ENCODE measurements at regions not wholly inside any gene's neighbourhood (a gene's known extent, or its start where the extent isn't known, plus 50 kb on each side); places are given as distances from the start of the nearest gene placed in this dataset.

DNA sequence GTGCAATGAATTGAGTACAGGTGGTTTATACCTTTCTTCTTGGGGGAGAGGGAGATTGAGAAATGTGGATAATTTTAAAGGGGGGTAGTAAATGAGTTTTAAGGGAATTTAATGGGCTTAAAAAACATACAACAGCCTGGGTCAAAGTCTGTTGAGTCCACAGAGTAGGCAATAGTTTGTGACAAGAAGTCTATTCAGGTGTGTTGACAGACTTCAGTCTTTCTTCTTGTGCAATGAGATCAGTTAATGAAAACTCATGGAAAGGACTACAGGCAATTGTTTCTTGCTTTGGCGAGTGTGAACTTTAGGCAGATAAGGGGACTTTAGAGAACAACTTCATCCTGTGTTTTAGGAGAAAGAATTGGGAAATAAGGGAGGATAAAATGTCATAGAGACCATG, 507.8 kb upstream of the CA10 start:
- no peak overlapping the region for H3K27ac ChIP-seq (ENCODE audit: insufficient read depth in 1 of 2, low read depth in 1 of 2, low read length in 2 of 2, poor library complexity in 1 of 2, severe bottlenecking in 2 of 2)
- H3K9me3 ChIP-seq (ENCODE audit: control extremely low read depth in 1 of 5, control insufficient read depth in 4 of 5, insufficient read depth in 2 of 5, low read depth in 1 of 5, low read length in 4 of 5) = peaks cover 0 to 3% (median 1%) of the 10 kb centered on the region in 5 experiments
- ChIA-PET POLR2A (no interaction called here), CTCF (no interaction called here)
- no peak overlapping the region for H3K4me3 ChIP-seq (ENCODE audit: control insufficient read depth in 1 of 7, extremely low read depth in 1 of 7, insufficient read depth in 4 of 7, low read depth in 2 of 7, low read length in 6 of 7)
- WGBS (ENCODE audit: insufficient coverage) = 100% methylated on average over 1 of the region's 1 CpG
- H3K4me1 ChIP-seq (ENCODE audit: control extremely low read depth in 1 of 4, control insufficient read depth in 4 of 4, insufficient read depth in 4 of 4, low read length in 3 of 4) = no peaks in the 10 kb centered on the region
- DNase-seq = no peak
- no peaks in the 10 kb centered on the region for H3K27me3 ChIP-seq (replicated peaks in 2 of 5; ENCODE audit: control insufficient read depth in 4 of 5, insufficient read depth in 5 of 5, low read length in 4 of 5)
- H3K36me3 ChIP-seq (ENCODE audit: control insufficient read depth in 4 of 4, insufficient read depth in 4 of 4, low read length in 3 of 4) = no peaks in the 10 kb centered on the region

DNA sequence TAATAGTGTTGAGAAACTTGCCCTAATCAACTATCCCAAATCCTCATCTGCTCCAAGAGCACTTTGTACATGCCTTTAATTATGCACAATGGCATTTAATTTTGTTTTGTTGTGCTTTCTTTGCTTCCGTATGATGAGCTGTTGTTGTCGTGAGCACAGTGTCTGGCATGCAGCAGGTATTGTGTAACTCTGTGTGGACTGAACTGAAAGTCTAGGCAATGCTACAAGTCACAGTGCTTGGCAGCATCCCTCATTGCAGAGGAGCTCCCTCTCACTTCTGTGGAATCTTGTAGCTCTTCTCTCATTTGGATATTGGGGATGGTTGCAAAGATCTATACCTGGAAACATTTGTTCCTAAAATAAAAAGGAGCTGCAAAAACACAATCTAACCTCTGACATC, 502.2 kb upstream of the CA10 start:
- Histone ChIP-seq H3K36me3 (ENCODE audit: control insufficient read depth in 4 of 4, insufficient read depth in 4 of 4, low read length in 3 of 4) (no peaks in the 10 kb centered on the region), H3K9me3 (ENCODE audit: control extremely low read depth in 1 of 5, control insufficient read depth in 4 of 5, insufficient read depth in 2 of 5, low read depth in 1 of 5, low read length in 4 of 5) (peaks cover 0 to 2% (median 0%) of the 10 kb centered on the region in 5 experiments), H3K27ac (ENCODE audit: insufficient read depth in 1 of 2, low read depth in 1 of 2, low read length in 2 of 2, poor library complexity in 1 of 2, severe bottlenecking in 2 of 2) (no peak overlapping the region), H3K27me3 (replicated peaks in 2 of 5; ENCODE audit: control insufficient read depth in 4 of 5, insufficient read depth in 5 of 5, low read length in 4 of 5) (no peaks in the 10 kb centered on the region), H3K4me1 (ENCODE audit: control extremely low read depth in 1 of 4, control insufficient read depth in 4 of 4, insufficient read depth in 4 of 4, low read length in 3 of 4) (no peaks in the 10 kb centered on the region), H3K4me3 (ENCODE audit: control insufficient read depth in 1 of 7, extremely low read depth in 1 of 7, insufficient read depth in 4 of 7, low read depth in 2 of 7, low read length in 6 of 7) (no peak overlapping the region)
- WGBS (ENCODE audit: insufficient coverage) = 100% methylated on average over 2 of the region's 2 CpGs
- ChIA-PET CTCF (no interaction called here), POLR2A (no interaction called here)
- no peak for DNase-seq

DNA sequence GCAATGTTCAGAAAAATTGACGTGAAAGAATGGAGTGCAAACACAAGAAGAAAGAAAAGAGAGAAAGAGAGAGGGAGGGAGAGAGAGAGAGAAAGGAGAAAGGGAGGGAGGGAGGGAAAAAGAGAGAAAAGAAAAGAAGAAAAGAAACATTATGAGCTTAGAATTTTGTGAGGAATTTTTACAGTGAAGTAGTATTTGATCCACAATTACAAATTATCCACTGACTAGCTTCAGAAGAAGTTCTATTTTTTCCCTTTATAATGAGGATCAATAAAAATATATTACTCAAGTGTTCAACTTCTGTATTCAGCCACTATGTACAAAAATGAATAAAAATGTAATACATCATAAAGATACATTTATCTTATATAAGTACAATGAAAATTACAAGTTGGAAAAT, 494.5 kb upstream of the CA10 start:
- H3K4me1 ChIP-seq (ENCODE audit: control extremely low read depth in 1 of 4, control insufficient read depth in 4 of 4, insufficient read depth in 4 of 4, low read length in 3 of 4) = no peaks in the 10 kb centered on the region
- DNase-seq = no peak
- WGBS (ENCODE audit: insufficient coverage) = 100% methylated on average over 1 of the region's 1 CpG
- ChIA-PET CTCF (no interaction called here), POLR2A (interaction anchor here (0.6 kb wide), 1 partner anchor 1040 kb away, joined by 3 read pairs; no protein-coding TSS in a partner anchor)
- H3K27ac ChIP-seq (ENCODE audit: insufficient read depth in 1 of 2, low read depth in 1 of 2, low read length in 2 of 2, poor library complexity in 1 of 2, severe bottlenecking in 2 of 2) = no peak overlapping the region
- no peaks in the 10 kb centered on the region for H3K36me3 ChIP-seq (ENCODE audit: control insufficient read depth in 4 of 4, insufficient read depth in 4 of 4, low read length in 3 of 4)
- no peak overlapping the region for H3K4me3 ChIP-seq (ENCODE audit: control insufficient read depth in 1 of 7, extremely low read depth in 1 of 7, insufficient read depth in 4 of 7, low read depth in 2 of 7, low read length in 6 of 7)
- H3K9me3 ChIP-seq (ENCODE audit: control extremely low read depth in 1 of 5, control insufficient read depth in 4 of 5, insufficient read depth in 2 of 5, low read depth in 1 of 5, low read length in 4 of 5) = no peaks in the 10 kb centered on the region
- no peaks in the 10 kb centered on the region for H3K27me3 ChIP-seq (replicated peaks in 2 of 5; ENCODE audit: control insufficient read depth in 4 of 5, insufficient read depth in 5 of 5, low read length in 4 of 5)

DNA sequence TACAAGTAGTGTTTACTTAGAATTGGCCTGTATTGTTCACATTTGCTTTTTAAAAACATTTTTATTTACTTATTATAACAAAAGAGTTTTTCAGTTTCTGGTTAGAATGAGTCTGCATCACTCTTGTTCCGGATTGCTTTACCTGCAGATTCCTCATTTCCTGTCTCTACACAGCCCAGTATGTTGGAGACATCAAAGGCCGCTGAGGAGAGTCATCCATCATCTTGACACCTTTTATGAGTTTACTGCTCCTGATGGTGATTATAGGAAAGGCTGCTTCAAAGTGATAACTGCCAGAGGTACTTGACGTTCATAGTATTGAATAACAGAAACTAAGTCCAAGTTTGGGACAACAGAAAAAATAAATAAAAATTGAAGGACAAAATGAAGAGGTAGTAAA, 490.5 kb upstream of the CA10 start:
- Histone ChIP-seq H3K27ac (ENCODE audit: insufficient read depth in 1 of 2, low read depth in 1 of 2, low read length in 2 of 2, poor library complexity in 1 of 2, severe bottlenecking in 2 of 2) (no peak overlapping the region), H3K4me1 (ENCODE audit: control extremely low read depth in 1 of 4, control insufficient read depth in 4 of 4, insufficient read depth in 4 of 4, low read length in 3 of 4) (no peaks in the 10 kb centered on the region), H3K9me3 (ENCODE audit: control extremely low read depth in 1 of 5, control insufficient read depth in 4 of 5, insufficient read depth in 2 of 5, low read depth in 1 of 5, low read length in 4 of 5) (no peaks in the 10 kb centered on the region), H3K4me3 (ENCODE audit: control insufficient read depth in 1 of 7, extremely low read depth in 1 of 7, insufficient read depth in 4 of 7, low read depth in 2 of 7, low read length in 6 of 7) (no peak overlapping the region), H3K36me3 (ENCODE audit: control insufficient read depth in 4 of 4, insufficient read depth in 4 of 4, low read length in 3 of 4) (no peaks in the 10 kb centered on the region), H3K27me3 (replicated peaks in 2 of 5; ENCODE audit: control insufficient read depth in 4 of 5, insufficient read depth in 5 of 5, low read length in 4 of 5) (no peaks in the 10 kb centered on the region)
- DNase-seq = no peak
- WGBS (ENCODE audit: insufficient coverage) = 0% methylated on average over 1 of the region's 3 CpGs
- ChIA-PET CTCF (no interaction called here), POLR2A (no interaction called here)

DNA sequence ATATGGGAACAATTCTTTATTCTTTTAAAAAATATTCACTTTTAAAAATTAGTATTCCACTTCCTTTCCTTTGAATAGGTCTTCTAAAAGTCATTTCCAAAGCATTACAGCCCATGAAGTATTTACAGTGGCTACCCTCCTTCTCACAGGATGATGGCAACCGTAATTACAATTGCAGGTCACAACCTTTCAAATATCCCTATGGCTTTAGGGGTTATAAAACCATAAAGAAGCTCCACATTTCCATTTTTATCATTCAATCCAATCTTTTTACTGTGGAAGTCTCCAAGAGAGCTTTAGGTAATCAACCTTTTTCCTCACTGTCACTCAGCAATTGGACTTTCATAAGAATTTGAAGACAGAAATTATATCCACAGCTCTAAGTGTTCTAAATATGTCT, 488.9 kb upstream of the CA10 start:
- Histone ChIP-seq H3K36me3 (ENCODE audit: control insufficient read depth in 4 of 4, insufficient read depth in 4 of 4, low read length in 3 of 4) (no peaks in the 10 kb centered on the region), H3K27ac (ENCODE audit: insufficient read depth in 1 of 2, low read depth in 1 of 2, low read length in 2 of 2, poor library complexity in 1 of 2, severe bottlenecking in 2 of 2) (no peak overlapping the region), H3K4me1 (ENCODE audit: control extremely low read depth in 1 of 4, control insufficient read depth in 4 of 4, insufficient read depth in 4 of 4, low read length in 3 of 4) (no peaks in the 10 kb centered on the region), H3K4me3 (ENCODE audit: control insufficient read depth in 1 of 7, extremely low read depth in 1 of 7, insufficient read depth in 4 of 7, low read depth in 2 of 7, low read length in 6 of 7) (no peak overlapping the region), H3K9me3 (ENCODE audit: control extremely low read depth in 1 of 5, control insufficient read depth in 4 of 5, insufficient read depth in 2 of 5, low read depth in 1 of 5, low read length in 4 of 5) (no peaks in the 10 kb centered on the region), H3K27me3 (replicated peaks in 2 of 5; ENCODE audit: control insufficient read depth in 4 of 5, insufficient read depth in 5 of 5, low read length in 4 of 5) (no peaks in the 10 kb centered on the region)
- ChIA-PET CTCF (no interaction called here), POLR2A (no interaction called here)
- WGBS (ENCODE audit: insufficient coverage) = 71% methylated on average over 1 of the region's 1 CpG
- no peak for DNase-seq

DNA sequence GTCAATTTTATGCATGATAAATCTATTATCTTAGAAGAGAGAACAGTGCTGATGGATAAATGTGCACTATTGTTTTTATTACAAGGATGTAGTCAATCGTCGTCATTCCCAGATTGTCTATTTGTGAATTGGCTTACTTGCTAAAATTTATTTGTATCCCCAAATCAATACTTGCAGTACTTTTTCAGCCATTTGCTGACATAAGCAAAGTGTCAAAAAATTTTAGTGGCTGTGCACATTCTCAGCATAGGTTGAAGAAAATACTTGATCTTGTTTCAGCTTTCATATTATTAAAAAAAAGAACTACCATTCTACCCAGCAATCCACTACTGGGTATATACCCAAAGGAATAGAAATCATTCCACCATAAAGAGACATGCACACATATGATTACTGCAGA, 477.9 kb upstream of the CA10 start:
- no CpG with 5 or more reads among the region's 2 CpGs for WGBS (ENCODE audit: insufficient coverage)
- CTCF ChIA-PET = no interaction called here
- no peaks in the 10 kb centered on the region for H3K27me3 ChIP-seq (replicated peaks in 2 of 5; ENCODE audit: control insufficient read depth in 4 of 5, insufficient read depth in 5 of 5, low read length in 4 of 5)
- peaks cover 0 to 3% (median 0%) of the 10 kb centered on the region in 5 experiments for H3K9me3 ChIP-seq (ENCODE audit: control extremely low read depth in 1 of 5, control insufficient read depth in 4 of 5, insufficient read depth in 2 of 5, low read depth in 1 of 5, low read length in 4 of 5)
- DNase-seq = no peak
- no peaks in the 10 kb centered on the region for H3K4me1 ChIP-seq (ENCODE audit: control extremely low read depth in 1 of 4, control insufficient read depth in 4 of 4, insufficient read depth in 4 of 4, low read length in 3 of 4)
- no peaks in the 10 kb centered on the region for H3K36me3 ChIP-seq (ENCODE audit: control insufficient read depth in 4 of 4, insufficient read depth in 4 of 4, low read length in 3 of 4)
- H3K27ac ChIP-seq (ENCODE audit: insufficient read depth in 1 of 2, low read depth in 1 of 2, low read length in 2 of 2, poor library complexity in 1 of 2, severe bottlenecking in 2 of 2) = no peak overlapping the region
- no peak overlapping the region for H3K4me3 ChIP-seq (ENCODE audit: control insufficient read depth in 1 of 7, extremely low read depth in 1 of 7, insufficient read depth in 4 of 7, low read depth in 2 of 7, low read length in 6 of 7)
- POLR2A ChIA-PET = no interaction called here

DNA sequence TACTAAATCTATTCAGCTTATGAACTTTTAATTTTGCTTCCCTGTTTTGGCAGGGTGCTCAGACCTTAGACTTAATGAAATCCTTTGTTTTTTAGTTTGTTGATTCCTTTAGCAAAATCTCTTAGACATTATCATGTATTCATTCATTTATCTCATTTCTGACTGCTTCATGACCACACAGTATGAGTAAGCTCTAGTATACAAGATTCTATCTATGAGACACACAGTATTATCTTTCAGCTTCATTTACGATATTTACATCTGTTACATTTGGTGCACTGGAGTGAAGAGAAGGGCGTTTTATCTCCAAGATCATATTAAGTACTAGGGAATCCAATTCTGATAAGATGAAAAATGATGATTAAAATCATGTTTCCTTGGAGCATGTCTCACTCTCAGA, 448.1 kb upstream of the CA10 start:
- Histone ChIP-seq H3K36me3 (ENCODE audit: control insufficient read depth in 4 of 4, insufficient read depth in 4 of 4, low read length in 3 of 4) (no peaks in the 10 kb centered on the region), H3K9me3 (ENCODE audit: control extremely low read depth in 1 of 5, control insufficient read depth in 4 of 5, insufficient read depth in 2 of 5, low read depth in 1 of 5, low read length in 4 of 5) (peaks cover 0 to 1% (median 0%) of the 10 kb centered on the region in 5 experiments), H3K4me3 (ENCODE audit: control insufficient read depth in 1 of 7, extremely low read depth in 1 of 7, insufficient read depth in 4 of 7, low read depth in 2 of 7, low read length in 6 of 7) (no peak overlapping the region), H3K4me1 (ENCODE audit: control extremely low read depth in 1 of 4, control insufficient read depth in 4 of 4, insufficient read depth in 4 of 4, low read length in 3 of 4) (no peaks in the 10 kb centered on the region), H3K27me3 (replicated peaks in 2 of 5; ENCODE audit: control insufficient read depth in 4 of 5, insufficient read depth in 5 of 5, low read length in 4 of 5) (no peaks in the 10 kb centered on the region), H3K27ac (ENCODE audit: insufficient read depth in 1 of 2, low read depth in 1 of 2, low read length in 2 of 2, poor library complexity in 1 of 2, severe bottlenecking in 2 of 2) (no peak overlapping the region)
- no CpG with 5 or more reads among the region's 2 CpGs for WGBS (ENCODE audit: insufficient coverage)
- DNase-seq = no peak
- ChIA-PET POLR2A (no interaction called here), CTCF (no interaction called here)
